ENCODE measurements at regions not wholly inside any gene's neighbourhood (a gene's known extent, or its start where the extent isn't known, plus 50 kb on each side); places are given as distances from the start of the nearest gene placed in this dataset.

GRCh38 chr4:177562859-177563258, 120.6 kb upstream of the AGA start:
- H3K27ac ChIP-seq: no peak overlapping the region
- no peaks in the 10 kb centered on the region for H3K9me3 ChIP-seq
- H3K27me3 ChIP-seq: no peaks in the 10 kb centered on the region
- in situ Hi-C loops (cut with MboI; ENCODE audit: low sequenced_read_pairs in 4 of 4) (no loop called here), intact Hi-C loops (cut with DNase I; ENCODE audit: low total_unique reads) (no loop called here)
- DNase-seq: no peak
- TF ChIP-seq POLR2A (IDR thresholded peaks at IDR 0.05): no peak
- TF ChIP-seq CTCF (IDR thresholded peaks at IDR 0.05 in 4 of 5, conservative IDR thresholded peaks at IDR 0.05 in 1 of 5): no peak
- H3K4me3 ChIP-seq: no peak overlapping the region
- ATAC-seq: no peak
- no peaks in the 10 kb centered on the region for H3K36me3 ChIP-seq
- H3K4me1 ChIP-seq: no peaks in the 10 kb centered on the region

- H3K36me3 ChIP-seq: no peaks in the 10 kb centered on the region
- ATAC-seq (no peak), DNase-seq (no peak)
- no peaks in the 10 kb centered on the region for H3K27me3 ChIP-seq
- no peak overlapping the region for H3K27ac ChIP-seq
- no peaks in the 10 kb centered on the region for H3K4me1 ChIP-seq
- intact Hi-C loops (cut with DNase I; ENCODE audit: low total_unique reads) (no loop called here), in situ Hi-C loops (cut with MboI; ENCODE audit: low sequenced_read_pairs in 4 of 4) (no loop called here)
- H3K9me3 ChIP-seq: no peaks in the 10 kb centered on the region
- no peak for TF ChIP-seq POLR2A (IDR thresholded peaks at IDR 0.05)
- TF ChIP-seq CTCF (IDR thresholded peaks at IDR 0.05 in 4 of 5, conservative IDR thresholded peaks at IDR 0.05 in 1 of 5): no peak
- H3K4me3 ChIP-seq: no peak overlapping the region
Observed at GRCh38 chr4:177566691-177567090, 124.5 kb upstream of the AGA start.

- no peak for ATAC-seq
- Histone ChIP-seq H3K4me1 (no peaks in the 10 kb centered on the region), H3K27me3 (no peaks in the 10 kb centered on the region), H3K27ac (no peak overlapping the region), H3K9me3 (no peaks in the 10 kb centered on the region), H3K4me3 (no peak overlapping the region), H3K36me3 (no peaks in the 10 kb centered on the region)
- DNase-seq: no peak
- no peak for TF ChIP-seq CTCF (IDR thresholded peaks at IDR 0.05 in 4 of 5, conservative IDR thresholded peaks at IDR 0.05 in 1 of 5)
- no peak for TF ChIP-seq POLR2A (IDR thresholded peaks at IDR 0.05)
- intact Hi-C loops (cut with DNase I; ENCODE audit: low total_unique reads) (no loop called here), in situ Hi-C loops (cut with MboI; ENCODE audit: low sequenced_read_pairs in 4 of 4) (no loop called here)
Observed at GRCh38 chr4:177568931-177569330, 126.7 kb upstream of the AGA start.

GRCh38 chr4:177569434-177569833, 127.2 kb upstream of the AGA start:
- Histone ChIP-seq H3K9me3 (no peaks in the 10 kb centered on the region), H3K27ac (no peak overlapping the region), H3K27me3 (no peaks in the 10 kb centered on the region), H3K4me3 (no peak overlapping the region), H3K4me1 (no peaks in the 10 kb centered on the region), H3K36me3 (no peaks in the 10 kb centered on the region)
- TF ChIP-seq CTCF (IDR thresholded peaks at IDR 0.05 in 4 of 5, conservative IDR thresholded peaks at IDR 0.05 in 1 of 5) (no peak), POLR2A (IDR thresholded peaks at IDR 0.05) (no peak)
- no peak for DNase-seq
- ATAC-seq: no peak
- intact Hi-C loops (cut with DNase I; ENCODE audit: low total_unique reads): no loop called here
- in situ Hi-C loops (cut with MboI; ENCODE audit: low sequenced_read_pairs in 4 of 4): no loop called here

- no peak overlapping the region for H3K27ac ChIP-seq
- TF ChIP-seq CTCF (IDR thresholded peaks at IDR 0.05 in 4 of 5, conservative IDR thresholded peaks at IDR 0.05 in 1 of 5): no peak
- no peak for TF ChIP-seq POLR2A (IDR thresholded peaks at IDR 0.05)
- DNase-seq: no peak
- ATAC-seq: no peak
- no peaks in the 10 kb centered on the region for H3K9me3 ChIP-seq
- no peaks in the 10 kb centered on the region for H3K36me3 ChIP-seq
- H3K4me1 ChIP-seq: no peaks in the 10 kb centered on the region
- in situ Hi-C loops (cut with MboI; ENCODE audit: low sequenced_read_pairs in 4 of 4): no loop called here
- no peaks in the 10 kb centered on the region for H3K27me3 ChIP-seq
- H3K4me3 ChIP-seq: no peak overlapping the region
- intact Hi-C loops (cut with DNase I; ENCODE audit: low total_unique reads): no loop called here
Observed at GRCh38 chr4:177573507-177573906, 131.3 kb upstream of the AGA start.

All from gastrocnemius medialis (tissue), 4 donors.